Activated naive CD4-positive, alpha-beta T cell treated with anti-CD3 and anti-CD28 coated beads for 36 hours (primary cell): ENCODE measurements at regions not wholly inside any gene's neighbourhood (a gene's known extent, or its start where the extent isn't known, plus 50 kb on each side); places are given as distances from the start of the nearest gene placed in this dataset.
"Not testable (repeated sequence)": the region's sequence is repeated elsewhere in the genome, so short reads cannot be mapped to it uniquely, and the experiment has no call there.

Experiments
- CTCF ChIA-PET: fragments of 350-600 bp; sonication (Branson Sonifier 250); formaldehyde crosslinking; loops from one replicate; lab custom pipeline; 2021; ENCODE audit warnings: antibody characterized with exemption; lab: Charles Lee
- DNase-seq: peaks from one replicate; pipeline ENCODE4 v3.0.0-alpha.2; 2020
- H3K27ac Mint-ChIP-seq: one replicate; pipeline ENCODE4 v1.8.0; 2021; ENCODE audit warnings: mild to moderate bottlenecking, mixed read lengths
- H3K27me3 Mint-ChIP-seq: one replicate; pipeline ENCODE4 v1.8.0; 2021; ENCODE audit warnings: low read depth, mixed read lengths
- H3K36me3 Mint-ChIP-seq: one replicate; pipeline ENCODE4 v1.8.0; 2021; ENCODE audit warnings: low read depth, mixed read lengths
- H3K4me1 Mint-ChIP-seq: one replicate; pipeline ENCODE4 v1.8.0; 2021; ENCODE audit warnings: low read depth, mixed read lengths
- H3K4me3 Mint-ChIP-seq: one replicate; pipeline ENCODE4 v1.8.0; 2021; ENCODE audit warnings: mild to moderate bottlenecking, moderate library complexity, mixed read lengths
- H3K9me3 Mint-ChIP-seq: one replicate; pipeline ENCODE4 v1.8.0; 2021; ENCODE audit warnings: mixed read lengths
- intact Hi-C: fragments of 100-400 bp; cut with micrococcal nuclease; formaldehyde crosslinking; loops from one replicate; pipeline ENCODE4 v1.15.1; 2023

- Mint-ChIP-seq H3K4me3 (no peak overlapping the region), H3K27me3 (no peaks in the 10 kb centered on the region), H3K36me3 (no peaks in the 10 kb centered on the region), H3K27ac (no peak overlapping the region), H3K9me3 (no peaks in the 10 kb centered on the region), H3K4me1 (no peaks in the 10 kb centered on the region)
- intact Hi-C loops = no loop called here
- CTCF ChIA-PET = no interaction called here
- DNase-seq = no peak
These were observed 51.6 kb upstream of the BLTP1 start for GRCh38 chr4:122100508-122100907.

- Mint-ChIP-seq H3K9me3 (no peaks in the 10 kb centered on the region), H3K27me3 (no peaks in the 10 kb centered on the region), H3K36me3 (no peaks in the 10 kb centered on the region), H3K4me3 (no peak overlapping the region), H3K27ac (no peak overlapping the region), H3K4me1 (no peaks in the 10 kb centered on the region)
- intact Hi-C loops = no loop called here
- CTCF ChIA-PET = no interaction called here
- DNase-seq = no peak
These were observed 52.2 kb upstream of the BLTP1 start for GRCh38 chr4:122099896-122100295.

GRCh38 chr4:122091836-122092405 lies 60.2 kb upstream of the BLTP1 start:
- CTCF ChIA-PET = interaction anchor here (0.6 kb wide), 2 partner anchors 141 to 142 kb away, joined by 3 read pairs; no protein-coding TSS in a partner anchor
- Mint-ChIP-seq H3K4me3 (no peak overlapping the region), H3K27ac (no peak overlapping the region), H3K9me3 (no peaks in the 10 kb centered on the region), H3K27me3 (no peaks in the 10 kb centered on the region), H3K4me1 (no peaks in the 10 kb centered on the region), H3K36me3 (no peaks in the 10 kb centered on the region)
- no peak for DNase-seq
- intact Hi-C loops = no loop called here

- CTCF ChIA-PET = interaction anchor here (0.6 kb wide), 1 partner anchor 112 kb away, joined by 3 read pairs; no protein-coding TSS in a partner anchor
- Mint-ChIP-seq H3K9me3 (no peaks in the 10 kb centered on the region), H3K27ac (no peak overlapping the region), H3K4me1 (no peaks in the 10 kb centered on the region), H3K36me3 (no peaks in the 10 kb centered on the region), H3K27me3 (no peaks in the 10 kb centered on the region), H3K4me3 (no peak overlapping the region)
- intact Hi-C loops = no loop called here
- DNase-seq = no peak
These were observed 60.7 kb upstream of the BLTP1 start for GRCh38 chr4:122091397-122091796.

GRCh38 chr4:122090989-122091388 lies 61.1 kb upstream of the BLTP1 start:
- Mint-ChIP-seq H3K27me3 (no peaks in the 10 kb centered on the region), H3K9me3 (no peaks in the 10 kb centered on the region), H3K36me3 (no peaks in the 10 kb centered on the region), H3K4me1 (no peaks in the 10 kb centered on the region), H3K27ac (no peak overlapping the region), H3K4me3 (no peak overlapping the region)
- no peak for DNase-seq
- intact Hi-C loops = no loop called here
- CTCF ChIA-PET = interaction anchor here (0.6 kb wide), 1 partner anchor 113 kb away, joined by 3 read pairs; no protein-coding TSS in a partner anchor

GRCh38 chr4:122086338-122087065 lies 65.6 kb upstream of the BLTP1 start:
- DNase-seq = no peak
- intact Hi-C loops = no loop called here
- no peaks in the 10 kb centered on the region for H3K4me1 Mint-ChIP-seq
- no peak overlapping the region for H3K4me3 Mint-ChIP-seq
- no peaks in the 10 kb centered on the region for H3K27me3 Mint-ChIP-seq
- CTCF ChIA-PET = no interaction called here
- H3K27ac Mint-ChIP-seq = no peak overlapping the region
- no peaks in the 10 kb centered on the region for H3K36me3 Mint-ChIP-seq
- H3K9me3 Mint-ChIP-seq = no peaks in the 10 kb centered on the region

- H3K36me3 Mint-ChIP-seq = no peaks in the 10 kb centered on the region
- DNase-seq = no peak
- intact Hi-C loops = no loop called here
- H3K27me3 Mint-ChIP-seq = no peaks in the 10 kb centered on the region
- no peak overlapping the region for H3K27ac Mint-ChIP-seq
- H3K4me3 Mint-ChIP-seq = no peak overlapping the region
- no peaks in the 10 kb centered on the region for H3K4me1 Mint-ChIP-seq
- CTCF ChIA-PET = interaction anchor here (0.6 kb wide), 1 partner anchor 404 kb away, joined by 4 read pairs; no protein-coding TSS in a partner anchor
- no peaks in the 10 kb centered on the region for H3K9me3 Mint-ChIP-seq
These were observed 68.1 kb upstream of the BLTP1 start for GRCh38 chr4:122083989-122084388.

GRCh38 chr4:122083351-122083750 lies 68.8 kb upstream of the BLTP1 start:
- H3K4me1 Mint-ChIP-seq = no peaks in the 10 kb centered on the region
- CTCF ChIA-PET = interaction anchor here (0.6 kb wide), 1 partner anchor 405 kb away, joined by 4 read pairs; no protein-coding TSS in a partner anchor
- DNase-seq = no peak
- H3K4me3 Mint-ChIP-seq = no peak overlapping the region
- no peak overlapping the region for H3K27ac Mint-ChIP-seq
- no peaks in the 10 kb centered on the region for H3K27me3 Mint-ChIP-seq
- intact Hi-C loops = no loop called here
- H3K9me3 Mint-ChIP-seq = no peaks in the 10 kb centered on the region
- H3K36me3 Mint-ChIP-seq = no peaks in the 10 kb centered on the region

- H3K36me3 Mint-ChIP-seq = no peaks in the 10 kb centered on the region
- no peak for DNase-seq
- H3K9me3 Mint-ChIP-seq = no peaks in the 10 kb centered on the region
- H3K4me3 Mint-ChIP-seq = no peak overlapping the region
- H3K27me3 Mint-ChIP-seq = no peaks in the 10 kb centered on the region
- CTCF ChIA-PET = interaction anchor here (0.6 kb wide), 1 partner anchor 85 kb away, joined by 5 read pairs; no protein-coding TSS in a partner anchor
- intact Hi-C loops = no loop called here
- H3K27ac Mint-ChIP-seq = no peak overlapping the region
- no peaks in the 10 kb centered on the region for H3K4me1 Mint-ChIP-seq
These were observed 69.5 kb upstream of the BLTP1 start for GRCh38 chr4:122082661-122083060.

- H3K4me1 Mint-ChIP-seq, H3K27me3 Mint-ChIP-seq, H3K36me3 Mint-ChIP-seq, H3K9me3 Mint-ChIP-seq, DNase-seq, intact Hi-C loops, H3K4me3 Mint-ChIP-seq, H3K27ac Mint-ChIP-seq, CTCF ChIA-PET: not testable (repeated sequence)
These were observed 74.5 kb upstream of the BLTP1 start for GRCh38 chr4:122077653-122078052.

- H3K9me3 Mint-ChIP-seq, CTCF ChIA-PET, H3K4me1 Mint-ChIP-seq, H3K4me3 Mint-ChIP-seq, H3K27ac Mint-ChIP-seq, DNase-seq, intact Hi-C loops, H3K36me3 Mint-ChIP-seq, H3K27me3 Mint-ChIP-seq: not testable (repeated sequence)
These were observed 75.3 kb upstream of the BLTP1 start for GRCh38 chr4:122076835-122077234.

- Mint-ChIP-seq H3K27ac (no peak overlapping the region), H3K4me3 (no peak overlapping the region), H3K27me3 (no peaks in the 10 kb centered on the region), H3K9me3 (no peaks in the 10 kb centered on the region), H3K4me1 (no peaks in the 10 kb centered on the region), H3K36me3 (no peaks in the 10 kb centered on the region)
- intact Hi-C loops = no loop called here
- DNase-seq = no peak
- CTCF ChIA-PET = no interaction called here
These were observed 78.5 kb upstream of the BLTP1 start for GRCh38 chr4:122073615-122074014.

GRCh38 chr4:122065915-122066314 lies 86.2 kb upstream of the BLTP1 start:
- intact Hi-C loops = no loop called here
- Mint-ChIP-seq H3K4me3 (no peak overlapping the region), H3K27ac (no peak overlapping the region), H3K36me3 (no peaks in the 10 kb centered on the region), H3K27me3 (no peaks in the 10 kb centered on the region), H3K4me1 (no peaks in the 10 kb centered on the region), H3K9me3 (no peaks in the 10 kb centered on the region)
- DNase-seq = no peak
- CTCF ChIA-PET = no interaction called here
